Ishikawa (cell line): ENCODE measurements at regions not wholly inside any gene's neighbourhood (a gene's known extent, or its start where the extent isn't known, plus 50 kb on each side); places are given as distances from the start of the nearest gene placed in this dataset.

Experiments
- CEBPB ChIP-seq: IDR thresholded peaks from 2 replicates; pipeline ENCODE4 v1.6.1; 2012
- CREB1 ChIP-seq: IDR thresholded peaks from 2 replicates; pipeline ENCODE4 v1.6.1; 2012; ENCODE audit warnings: low read depth
- EGR1 ChIP-seq: IDR thresholded peaks from 2 replicates; pipeline ENCODE4 v1.6.1; 2012
- EP300 ChIP-seq: IDR thresholded peaks from 2 replicates; pipeline ENCODE4 v1.6.1; 2012; ENCODE audit warnings: borderline replicate concordance
- FOXM1 ChIP-seq: IDR thresholded peaks from 2 replicates; pipeline ENCODE4 v1.6.1; 2012; ENCODE audit warnings: low read depth, borderline replicate concordance
- NFIC ChIP-seq: IDR thresholded peaks from 2 replicates; pipeline ENCODE4 v1.6.1; 2012
- RAD21 ChIP-seq: IDR thresholded peaks from 2 replicates; pipeline ENCODE4 v1.6.1; 2012; ENCODE audit warnings: low read depth
- TAF1 ChIP-seq: IDR thresholded peaks from 2 replicates; pipeline ENCODE4 v1.6.1; 2012; ENCODE audit warnings: low read depth, mild to moderate bottlenecking
- TCF12 ChIP-seq: IDR thresholded peaks from 2 replicates; pipeline ENCODE4 v1.6.1; 2012; ENCODE audit warnings: low read depth
- TEAD4 ChIP-seq: IDR thresholded peaks from 2 replicates; pipeline ENCODE4 v1.6.1; 2012
- YY1 ChIP-seq: IDR thresholded peaks from 2 replicates; pipeline ENCODE4 v1.6.1; 2012; ENCODE audit warnings: low read depth
- ZBTB7A ChIP-seq: IDR thresholded peaks from 2 replicates; pipeline ENCODE4 v1.6.1; 2012; ENCODE audit warnings: low read depth
- TF ChIP-seq, protein P1 (sequence below): IDR thresholded peaks from 2 replicates; pipeline ENCODE4 v1.6.1; 2012; ENCODE audit warnings: low read depth, mild to moderate bottlenecking
- TF ChIP-seq, protein P2 (sequence below): IDR thresholded peaks from 2 replicates; pipeline ENCODE4 v1.6.1; 2012
- TF ChIP-seq, protein P3 (sequence below): IDR thresholded peaks from 2 replicates; pipeline ENCODE4 v1.6.1; 2012

DNA sequence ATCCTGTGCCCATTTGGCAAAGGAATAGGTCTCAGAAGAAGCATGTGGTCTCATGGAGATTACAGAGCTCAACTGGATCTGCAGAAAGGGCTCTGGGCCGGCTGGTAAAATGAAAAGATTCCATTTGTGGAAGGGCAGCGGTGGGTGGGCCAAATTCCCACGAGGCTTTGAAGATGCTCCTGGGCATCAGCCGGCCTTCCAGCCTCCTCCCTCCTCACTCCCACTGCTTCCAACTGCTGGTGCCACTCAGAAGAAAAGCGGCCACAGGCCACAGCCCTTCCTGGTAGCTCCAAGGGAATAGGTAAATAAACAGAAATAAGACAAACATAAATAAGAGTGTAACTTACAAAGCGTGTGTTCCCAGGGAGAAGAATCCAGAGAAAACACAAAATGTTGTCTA, 136.3 kb upstream of the SLC44A3 start:
- no peak for TF ChIP-seq NFIC
- TF ChIP-seq, protein P1, sequence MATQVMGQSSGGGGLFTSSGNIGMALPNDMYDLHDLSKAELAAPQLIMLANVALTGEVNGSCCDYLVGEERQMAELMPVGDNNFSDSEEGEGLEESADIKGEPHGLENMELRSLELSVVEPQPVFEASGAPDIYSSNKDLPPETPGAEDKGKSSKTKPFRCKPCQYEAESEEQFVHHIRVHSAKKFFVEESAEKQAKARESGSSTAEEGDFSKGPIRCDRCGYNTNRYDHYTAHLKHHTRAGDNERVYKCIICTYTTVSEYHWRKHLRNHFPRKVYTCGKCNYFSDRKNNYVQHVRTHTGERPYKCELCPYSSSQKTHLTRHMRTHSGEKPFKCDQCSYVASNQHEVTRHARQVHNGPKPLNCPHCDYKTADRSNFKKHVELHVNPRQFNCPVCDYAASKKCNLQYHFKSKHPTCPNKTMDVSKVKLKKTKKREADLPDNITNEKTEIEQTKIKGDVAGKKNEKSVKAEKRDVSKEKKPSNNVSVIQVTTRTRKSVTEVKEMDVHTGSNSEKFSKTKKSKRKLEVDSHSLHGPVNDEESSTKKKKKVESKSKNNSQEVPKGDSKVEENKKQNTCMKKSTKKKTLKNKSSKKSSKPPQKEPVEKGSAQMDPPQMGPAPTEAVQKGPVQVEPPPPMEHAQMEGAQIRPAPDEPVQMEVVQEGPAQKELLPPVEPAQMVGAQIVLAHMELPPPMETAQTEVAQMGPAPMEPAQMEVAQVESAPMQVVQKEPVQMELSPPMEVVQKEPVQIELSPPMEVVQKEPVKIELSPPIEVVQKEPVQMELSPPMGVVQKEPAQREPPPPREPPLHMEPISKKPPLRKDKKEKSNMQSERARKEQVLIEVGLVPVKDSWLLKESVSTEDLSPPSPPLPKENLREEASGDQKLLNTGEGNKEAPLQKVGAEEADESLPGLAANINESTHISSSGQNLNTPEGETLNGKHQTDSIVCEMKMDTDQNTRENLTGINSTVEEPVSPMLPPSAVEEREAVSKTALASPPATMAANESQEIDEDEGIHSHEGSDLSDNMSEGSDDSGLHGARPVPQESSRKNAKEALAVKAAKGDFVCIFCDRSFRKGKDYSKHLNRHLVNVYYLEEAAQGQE, result no peak
- no peak for TF ChIP-seq FOXM1
- no peak for TF ChIP-seq CEBPB
- no peak for TF ChIP-seq YY1
- no peak for TF ChIP-seq TEAD4
- TF ChIP-seq, protein P2, sequence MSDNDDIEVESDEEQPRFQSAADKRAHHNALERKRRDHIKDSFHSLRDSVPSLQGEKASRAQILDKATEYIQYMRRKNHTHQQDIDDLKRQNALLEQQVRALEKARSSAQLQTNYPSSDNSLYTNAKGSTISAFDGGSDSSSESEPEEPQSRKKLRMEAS, result no peak
- no peak for TF ChIP-seq RAD21
- TF ChIP-seq, protein P3, sequence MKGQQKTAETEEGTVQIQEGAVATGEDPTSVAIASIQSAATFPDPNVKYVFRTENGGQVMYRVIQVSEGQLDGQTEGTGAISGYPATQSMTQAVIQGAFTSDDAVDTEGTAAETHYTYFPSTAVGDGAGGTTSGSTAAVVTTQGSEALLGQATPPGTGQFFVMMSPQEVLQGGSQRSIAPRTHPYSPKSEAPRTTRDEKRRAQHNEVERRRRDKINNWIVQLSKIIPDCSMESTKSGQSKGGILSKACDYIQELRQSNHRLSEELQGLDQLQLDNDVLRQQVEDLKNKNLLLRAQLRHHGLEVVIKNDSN, result no peak
- TF ChIP-seq ZBTB7A, result no peak
- no peak for TF ChIP-seq CREB1
- TF ChIP-seq EP300, result no peak
- TF ChIP-seq TAF1, result no peak
- no peak for TF ChIP-seq TCF12
- TF ChIP-seq EGR1, result no peak

DNA sequence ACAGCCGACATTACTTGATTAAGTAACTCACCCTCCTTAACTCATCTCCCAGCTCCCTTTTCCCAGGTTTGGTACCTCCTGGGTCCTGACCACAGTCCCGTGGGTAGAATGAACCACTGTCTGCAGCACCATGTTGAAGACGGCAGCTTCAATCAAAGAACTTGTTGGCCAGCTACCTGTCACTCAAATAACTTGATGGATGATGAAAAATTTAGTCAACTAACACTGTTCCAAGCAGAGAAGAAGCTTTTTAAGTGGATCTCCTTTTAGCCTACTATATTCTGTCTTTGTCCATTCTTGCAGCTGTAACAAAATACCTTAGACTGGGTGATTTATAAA, 138.4 kb upstream of the F3 start:
- TF ChIP-seq CEBPB, result no peak
- TF ChIP-seq, protein P1, result no peak
- no peak for TF ChIP-seq CREB1
- TF ChIP-seq EP300, result no peak
- TF ChIP-seq ZBTB7A, result no peak
- TF ChIP-seq YY1, result no peak
- TF ChIP-seq TCF12, result no peak
- no peak for TF ChIP-seq RAD21
- TF ChIP-seq TEAD4, result no peak

DNA sequence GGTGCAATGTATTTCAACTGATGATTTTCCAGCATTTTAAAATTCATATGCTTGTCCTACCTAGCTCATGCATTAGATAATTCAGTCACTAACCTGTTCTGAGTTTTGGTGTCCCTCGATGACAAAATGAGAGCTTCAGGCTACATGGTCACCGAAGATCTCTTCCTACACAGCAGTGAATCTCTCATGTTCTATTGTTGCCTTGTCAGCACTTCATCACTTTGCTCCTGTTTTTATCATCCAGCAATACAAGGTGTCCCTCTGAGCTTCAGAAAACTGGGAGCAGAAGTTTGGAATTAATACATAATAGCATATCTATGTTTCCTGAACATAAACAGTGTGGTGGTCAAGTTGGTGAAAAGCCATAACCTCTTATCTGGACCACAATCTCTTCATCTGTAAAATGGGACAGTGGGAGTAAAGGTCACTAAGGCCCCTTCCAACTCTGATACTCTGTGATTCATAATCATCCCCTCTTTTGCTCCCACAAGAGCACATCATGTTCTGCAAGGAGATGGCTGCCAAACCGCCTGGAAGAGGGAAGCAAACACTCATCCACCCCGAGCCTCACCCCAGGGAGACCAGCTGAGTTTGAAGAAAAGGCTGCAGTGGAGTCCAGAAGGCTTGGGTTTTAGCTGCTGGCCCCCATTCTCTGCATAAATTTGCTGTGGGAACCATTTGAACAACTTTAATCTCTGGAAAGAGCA, 137.9 kb upstream of the F3 start:
- TF ChIP-seq, protein P2, result no peak
- no peak for TF ChIP-seq TAF1
- TF ChIP-seq FOXM1, result no peak
- TF ChIP-seq TEAD4, result no peak
- TF ChIP-seq NFIC, result no peak
- no peak for TF ChIP-seq RAD21

DNA sequence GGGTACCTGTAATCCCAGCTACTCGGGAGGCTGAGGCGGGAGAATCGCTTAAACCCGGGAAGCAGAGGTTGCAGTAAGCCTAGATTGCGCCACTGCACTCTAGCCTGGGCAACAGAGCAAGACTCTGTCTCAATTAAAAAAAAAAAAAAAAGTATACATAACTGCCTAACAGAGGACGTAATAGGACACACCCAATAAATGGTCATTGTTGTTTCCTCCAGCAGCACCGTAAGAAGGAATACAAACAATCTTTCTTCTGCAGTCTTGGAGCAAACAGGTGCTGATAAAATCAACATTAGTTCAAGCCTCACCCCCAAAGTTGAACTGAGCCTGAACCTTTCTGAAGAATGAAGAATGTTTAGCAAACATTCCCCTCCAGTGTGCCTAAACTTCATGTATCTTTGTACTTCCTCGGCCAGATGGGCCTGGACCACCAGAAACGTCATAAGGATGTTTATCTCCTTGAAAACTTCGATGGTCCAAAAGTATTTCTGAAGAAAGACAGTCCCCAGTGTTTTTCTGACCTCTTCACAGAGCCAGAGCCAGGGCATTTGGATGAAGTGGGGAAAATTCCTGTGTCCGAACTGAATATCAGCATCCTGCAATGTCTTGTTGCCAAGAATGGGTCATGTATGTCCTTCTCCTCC, 136.8 kb upstream of the F3 start:
- TF ChIP-seq TEAD4 (no peak), FOXM1 (no peak), TAF1 (no peak), YY1 (no peak), CREB1 (no peak), EGR1 (no peak)
- TF ChIP-seq, protein P1, result no peak
- TF ChIP-seq, protein P2, result no peak

DNA sequence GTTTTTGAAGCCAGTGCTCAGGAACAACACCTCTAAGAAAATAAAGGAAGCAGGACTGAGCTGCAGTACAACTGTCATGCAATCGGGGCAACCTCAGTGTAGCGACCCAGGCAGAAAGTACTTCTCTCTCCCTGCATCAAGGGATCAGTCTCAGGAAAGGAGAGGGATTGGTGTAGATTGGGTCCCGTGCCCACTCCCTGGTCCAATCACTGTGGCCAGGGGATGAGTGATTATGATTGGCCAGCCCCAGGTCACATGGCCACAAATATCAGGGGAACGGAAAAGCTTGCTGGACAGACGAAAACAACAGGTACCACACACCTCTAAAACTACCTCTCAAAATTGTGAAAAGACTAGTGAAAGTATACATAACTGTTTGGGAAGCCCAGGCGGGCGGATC, 136.2 kb upstream of the F3 start:
- TF ChIP-seq CREB1, result no peak
- TF ChIP-seq, protein P3, result peak; percentile 69
